GM23338 (cell line): ENCODE measurements at regions not wholly inside any gene's neighbourhood (a gene's known extent, or its start where the extent isn't known, plus 50 kb on each side); places are given as distances from the start of the nearest gene placed in this dataset.

Source experiments
- ATAC-seq: fragments of 200-7000 bp; cut with Tn5 transposase; 3 replicates; pipeline ENCODE4 v1.9.1; 2020
- DNase-seq: peaks from one replicate; pipeline ENCODE4 v3.0.0-alpha.2; 2015; ENCODE audit warnings: low spot score
- H2AFZ ChIP-seq: fragments of 200-600 bp; sonication (generic); 2 replicates; pipeline ENCODE4 v1.8.0; 2016; ENCODE audit warnings: antibody characterized with exemption, mild to moderate bottlenecking, moderate library complexity
- H3F3A ChIP-seq: fragments of 200-600 bp; sonication (generic); replicated peaks from 2 replicates; pipeline ENCODE4 v1.8.0; 2017; ENCODE audit warnings: antibody characterized with exemption, mixed run types, low read depth
- H3K27ac ChIP-seq: fragments of 200-600 bp; sonication (generic); 2 replicates; pipeline ENCODE4 v1.6.1; 2016; ENCODE audit warnings: low read depth
- H3K27me3 ChIP-seq: fragments of 200-600 bp; sonication (generic); 2 replicates; pipeline ENCODE4 v1.8.0; 2016; ENCODE audit warnings: mild to moderate bottlenecking, mixed run types, moderate library complexity; ENCODE audit not compliant: insufficient read depth
- H3K36me3 ChIP-seq: fragments of 200-600 bp; sonication (generic); 2 replicates; pipeline ENCODE4 v1.8.0; 2016; ENCODE audit warnings: mild to moderate bottlenecking; ENCODE audit not compliant: insufficient read depth
- H3K4me1 ChIP-seq: fragments of 200-600 bp; sonication (generic); 2 replicates; pipeline ENCODE4 v1.8.0; 2016; ENCODE audit warnings: mild to moderate bottlenecking, moderate library complexity; ENCODE audit not compliant: insufficient read depth
- H3K4me2 ChIP-seq: fragments of 200-600 bp; sonication (generic); 2 replicates; pipeline ENCODE4 v1.7.1; 2017; ENCODE audit warnings: mixed run types
- H3K4me3 ChIP-seq: fragments of 200-600 bp; sonication (generic); 2 replicates; pipeline ENCODE4 v1.6.1; 2016; ENCODE audit warnings: mixed run types
- H3K79me2 ChIP-seq: fragments of 200-600 bp; sonication (generic); replicated peaks from 2 replicates; pipeline ENCODE4 v1.8.0; 2017; ENCODE audit warnings: mild to moderate bottlenecking; ENCODE audit not compliant: insufficient read depth
- H3K9me2 ChIP-seq: fragments of 200-600 bp; sonication (generic); 2 replicates; pipeline ENCODE4 v1.8.0; 2017; ENCODE audit not compliant: insufficient read depth
- H4K20me1 ChIP-seq: fragments of 200-600 bp; sonication (generic); replicated peaks from 2 replicates; pipeline ENCODE4 v1.8.0; 2017; ENCODE audit warnings: mild to moderate bottlenecking; ENCODE audit not compliant: insufficient read depth
- H3K27ac Mint-ChIP-seq: 2 replicates; pipeline ENCODE4 v1.8.0; 2020; ENCODE audit warnings: inconsistent platforms, mild to moderate bottlenecking, moderate library complexity, mixed read lengths
- H3K27me3 Mint-ChIP-seq: 3 replicates; pipeline ENCODE4 v1.8.0; 2022; ENCODE audit warnings: low read depth, mild to moderate bottlenecking, moderate library complexity, mixed read lengths, inconsistent platforms; ENCODE audit not compliant: insufficient read depth, poor library complexity
- H3K36me3 Mint-ChIP-seq: 3 replicates; pipeline ENCODE4 v1.8.0; 2021; ENCODE audit warnings: low read depth, mild to moderate bottlenecking, inconsistent platforms, moderate library complexity, mixed read lengths
- H3K4me1 Mint-ChIP-seq: 3 replicates; pipeline ENCODE4 v1.8.0; 2020; ENCODE audit warnings: mild to moderate bottlenecking, inconsistent platforms, mixed read lengths
- H3K4me3 Mint-ChIP-seq: 3 replicates; pipeline ENCODE4 v1.8.0; 2021; ENCODE audit warnings: moderate library complexity, mild to moderate bottlenecking, inconsistent platforms, mixed read lengths
- H3K9me3 Mint-ChIP-seq: 3 replicates; pipeline ENCODE4 v1.8.0; 2020; ENCODE audit warnings: moderate library complexity, mild to moderate bottlenecking, inconsistent platforms, mixed read lengths
- CREB1 ChIP-seq: fragments of 250-450 bp; sonication (Bioruptor Pico); IDR thresholded peaks from 2 replicates; pipeline ENCODE4 v1.5.0; 2020; ENCODE audit warnings: low read depth, mild to moderate bottlenecking, moderate library complexity
- EZH2 ChIP-seq: fragments of 200-600 bp; sonication (generic); IDR thresholded peaks from one replicate; pipeline ENCODE4 v1.8.0; 2017; ENCODE audit warnings: antibody characterized with exemption, mild to moderate bottlenecking, low read depth; ENCODE audit not compliant: unreplicated experiment
- EZH2phosphoT487 ChIP-seq: fragments of 200-600 bp; sonication (generic); IDR thresholded peaks from one replicate; pipeline ENCODE4 v1.8.1; 2018; ENCODE audit warnings: antibody characterized with exemption; ENCODE audit not compliant: unreplicated experiment
- JUNB ChIP-seq: IDR thresholded peaks from one replicate; pipeline ENCODE4 v1.6.1; 2016; ENCODE audit warnings: antibody characterized with exemption; ENCODE audit not compliant: unreplicated experiment
- NANOG ChIP-seq: IDR thresholded peaks from 2 replicates; pipeline ENCODE4 v1.6.1; 2016; ENCODE audit warnings: antibody characterized with exemption, borderline replicate concordance
- POLR2AphosphoS5 ChIP-seq: IDR thresholded peaks from 2 replicates; pipeline ENCODE4 v1.6.1; 2016; ENCODE audit warnings: antibody characterized with exemption, low read depth
- REST ChIP-seq: IDR thresholded peaks from one replicate; pipeline ENCODE4 v1.6.1; 2018; ENCODE audit warnings: antibody characterized with exemption; ENCODE audit not compliant: unreplicated experiment
- STAT1 ChIP-seq: IDR thresholded peaks from one replicate; pipeline ENCODE4 v1.6.1; 2016; ENCODE audit warnings: antibody characterized with exemption; ENCODE audit not compliant: unreplicated experiment
- ZNF114 ChIP-seq: fragments of 250-450 bp; sonication (Bioruptor Pico); IDR thresholded peaks from 2 replicates; pipeline ENCODE4 v1.5.0; 2020; ENCODE audit warnings: mild to moderate bottlenecking, moderate library complexity
- ZNF331 ChIP-seq: fragments of 250-450 bp; sonication (Bioruptor Pico); IDR thresholded peaks from 2 replicates; pipeline ENCODE4 v1.5.0; 2020; ENCODE audit warnings: low read depth, mild to moderate bottlenecking, moderate library complexity
- ZNF462 ChIP-seq: fragments of 250-450 bp; sonication (Bioruptor Pico); IDR thresholded peaks from 2 replicates; pipeline ENCODE4 v1.5.0; 2020; ENCODE audit warnings: mild to moderate bottlenecking, moderate library complexity
- TF ChIP-seq, protein P1 (sequence below), 2 experiments: fragments of 200-600 bp in 1 of 2; sonication (generic) in 1 of 2; conservative IDR thresholded peaks; 2 replicates each; pipeline versions ENCODE4 v1.5.1 to v1.6.1; 2016 to 2017; ENCODE audit warnings: antibody characterized with exemption in 2 of 2, low read depth in 2 of 2, mild to moderate bottlenecking in 2 of 2, moderate library complexity in 1 of 2
- TF ChIP-seq, protein P2 (sequence below): IDR thresholded peaks from 2 replicates; pipeline ENCODE4 v1.6.1; 2016; ENCODE audit warnings: antibody characterized with exemption

DNA sequence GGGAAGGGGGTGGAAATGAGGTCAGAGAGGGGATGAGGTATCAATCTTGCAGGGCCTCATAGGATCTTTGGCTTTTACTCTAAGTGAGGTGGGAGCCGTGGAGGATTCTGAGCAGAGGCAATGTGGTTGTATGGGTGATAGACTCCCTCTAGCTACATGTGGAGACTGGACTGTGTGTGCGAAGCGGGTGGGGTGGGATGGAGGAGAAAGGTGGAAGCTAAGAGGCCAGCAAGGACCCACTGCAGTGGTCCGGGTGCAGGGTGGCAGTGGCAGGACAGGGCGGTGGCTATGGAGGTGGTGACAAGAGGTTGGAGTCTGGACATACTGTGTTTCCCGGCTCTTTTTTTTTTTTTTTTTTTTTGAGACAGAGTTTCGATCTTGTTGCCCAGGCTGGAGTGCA, 62.4 kb upstream of the PTPN1 start:
- Histone ChIP-seq H3K79me2 (no peaks in the 10 kb centered on the region), H3K9me2 (no peaks in the 10 kb centered on the region), H3K4me1 (no peaks in the 10 kb centered on the region), H2AFZ (no peak overlapping the region), H3F3A (no peaks in the 10 kb centered on the region), H3K4me3 (no peak overlapping the region), H3K36me3 (no peaks in the 10 kb centered on the region), H3K4me2 (no peak overlapping the region), H3K27me3 (no peaks in the 10 kb centered on the region), H3K27ac (no peak overlapping the region), H4K20me1 (no peaks in the 10 kb centered on the region)
- ATAC-seq (no peak), DNase-seq (no peak)
- H3K27me3 Mint-ChIP-seq, result peaks cover 7% of the 10 kb centered on the region
- no peaks in the 10 kb centered on the region for H3K36me3 Mint-ChIP-seq
- no peak overlapping the region for H3K4me3 Mint-ChIP-seq
- H3K9me3 Mint-ChIP-seq, result no peaks in the 10 kb centered on the region
- no peak overlapping the region for H3K27ac Mint-ChIP-seq
- H3K4me1 Mint-ChIP-seq, result peaks cover 14% of the 10 kb centered on the region; the same call in 2 of the 3 replicates
- TF ChIP-seq STAT1, result no peak
- TF ChIP-seq EZH2, result no peak
- no peak for TF ChIP-seq JUNB
- no peak for TF ChIP-seq NANOG
- no peak for TF ChIP-seq CREB1 (CRISPR knock-in tag)
- no peak for TF ChIP-seq POLR2AphosphoS5
- TF ChIP-seq, protein P1, sequence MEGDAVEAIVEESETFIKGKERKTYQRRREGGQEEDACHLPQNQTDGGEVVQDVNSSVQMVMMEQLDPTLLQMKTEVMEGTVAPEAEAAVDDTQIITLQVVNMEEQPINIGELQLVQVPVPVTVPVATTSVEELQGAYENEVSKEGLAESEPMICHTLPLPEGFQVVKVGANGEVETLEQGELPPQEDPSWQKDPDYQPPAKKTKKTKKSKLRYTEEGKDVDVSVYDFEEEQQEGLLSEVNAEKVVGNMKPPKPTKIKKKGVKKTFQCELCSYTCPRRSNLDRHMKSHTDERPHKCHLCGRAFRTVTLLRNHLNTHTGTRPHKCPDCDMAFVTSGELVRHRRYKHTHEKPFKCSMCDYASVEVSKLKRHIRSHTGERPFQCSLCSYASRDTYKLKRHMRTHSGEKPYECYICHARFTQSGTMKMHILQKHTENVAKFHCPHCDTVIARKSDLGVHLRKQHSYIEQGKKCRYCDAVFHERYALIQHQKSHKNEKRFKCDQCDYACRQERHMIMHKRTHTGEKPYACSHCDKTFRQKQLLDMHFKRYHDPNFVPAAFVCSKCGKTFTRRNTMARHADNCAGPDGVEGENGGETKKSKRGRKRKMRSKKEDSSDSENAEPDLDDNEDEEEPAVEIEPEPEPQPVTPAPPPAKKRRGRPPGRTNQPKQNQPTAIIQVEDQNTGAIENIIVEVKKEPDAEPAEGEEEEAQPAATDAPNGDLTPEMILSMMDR (conservative IDR thresholded peaks at IDR 0.05; ENCODE audit: low read depth in 2 of 2), result no peak
- TF ChIP-seq, protein P2, sequence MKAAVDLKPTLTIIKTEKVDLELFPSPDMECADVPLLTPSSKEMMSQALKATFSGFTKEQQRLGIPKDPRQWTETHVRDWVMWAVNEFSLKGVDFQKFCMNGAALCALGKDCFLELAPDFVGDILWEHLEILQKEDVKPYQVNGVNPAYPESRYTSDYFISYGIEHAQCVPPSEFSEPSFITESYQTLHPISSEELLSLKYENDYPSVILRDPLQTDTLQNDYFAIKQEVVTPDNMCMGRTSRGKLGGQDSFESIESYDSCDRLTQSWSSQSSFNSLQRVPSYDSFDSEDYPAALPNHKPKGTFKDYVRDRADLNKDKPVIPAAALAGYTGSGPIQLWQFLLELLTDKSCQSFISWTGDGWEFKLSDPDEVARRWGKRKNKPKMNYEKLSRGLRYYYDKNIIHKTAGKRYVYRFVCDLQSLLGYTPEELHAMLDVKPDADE, result no peak
- no peak for TF ChIP-seq EZH2phosphoT487
- no peak for TF ChIP-seq REST
- no peak for TF ChIP-seq ZNF462 (CRISPR knock-in tag)
- TF ChIP-seq ZNF331 (CRISPR knock-in tag), result no peak
- no peak for TF ChIP-seq ZNF114 (CRISPR knock-in tag)
